ENCODE measurements at regions not wholly inside any gene's neighbourhood (a gene's known extent, or its start where the extent isn't known, plus 50 kb on each side); places are given as distances from the start of the nearest gene placed in this dataset.

GRCh38 chrX:96052078-96052477, 632.6 kb upstream of the DIAPH2 start:
- TF ChIP-seq PHF8 (IDR thresholded peaks at IDR 0.05; ENCODE audit: borderline replicate concordance, low read depth) = no peak
- TF ChIP-seq POLR2A (IDR thresholded peaks at IDR 0.05; ENCODE audit: low read length) = no peak
- TF ChIP-seq RAD21 (conservative IDR thresholded peaks at IDR 0.05 in 1 of 2, IDR thresholded peaks at IDR 0.05 in 1 of 2) = no peak
- no peak for TF ChIP-seq SMC3 (IDR thresholded peaks at IDR 0.05)
- no peak for TF ChIP-seq CTCF (IDR thresholded peaks at IDR 0.05)
- TF ChIP-seq JUNB (IDR thresholded peaks at IDR 0.05) = no peak
- no peak for TF ChIP-seq POLR2AphosphoS2 (conservative IDR thresholded peaks at IDR 0.05; ENCODE audit: low read length)
- TF ChIP-seq HDAC2 (IDR thresholded peaks at IDR 0.05) = no peak
- no peak for TF ChIP-seq PBX3 (IDR thresholded peaks at IDR 0.05)
- TF ChIP-seq HMGXB4 (CRISPR knock-in tag; IDR thresholded peaks at IDR 0.05; ENCODE audit: borderline replicate concordance) = no peak
- TF ChIP-seq ESRRA (IDR thresholded peaks at IDR 0.05; ENCODE audit: borderline replicate concordance, low read length) = no peak
- TF ChIP-seq ELK1 (IDR thresholded peaks at IDR 0.05; ENCODE audit: low read depth, low read length) = no peak
- no peak for TF ChIP-seq CHD2 (IDR thresholded peaks at IDR 0.05; ENCODE audit: low read length, partially characterized antibody)
- no peak for TF ChIP-seq CEBPB (IDR thresholded peaks at IDR 0.05)
